Right lobe of liver (tissue), 4 donors: ENCODE measurements at regions not wholly inside any gene's neighbourhood (a gene's known extent, or its start where the extent isn't known, plus 50 kb on each side); places are given as distances from the start of the nearest gene placed in this dataset.

Source experiments
- POLR2A ChIP-seq: fragments of 450-650 bp; IDR thresholded peaks from one replicate; pipeline ENCODE4 v1.6.1; 2017; ENCODE audit warnings: antibody characterized with exemption, mild to moderate bottlenecking
- TF ChIP-seq, protein P1 (sequence below), 4 donors: fragments of 200-600 bp in 3 of 4; fragments of 450-650 bp in 1 of 4; IDR thresholded peaks; one replicate each; pipeline versions ENCODE4 v1.5.1 to v1.8.0; 2016 to 2022; ENCODE audit warnings: antibody characterized with exemption in 4 of 4, mild to moderate bottlenecking in 2 of 4
- donor health status: DM: no; HTN: no; CAD: no.
- donor health status: DM: no; HTN: no; CAD: no.
- donor health status: DM: no; HTN: yes; CAD: no.

- TF ChIP-seq, protein P1, sequence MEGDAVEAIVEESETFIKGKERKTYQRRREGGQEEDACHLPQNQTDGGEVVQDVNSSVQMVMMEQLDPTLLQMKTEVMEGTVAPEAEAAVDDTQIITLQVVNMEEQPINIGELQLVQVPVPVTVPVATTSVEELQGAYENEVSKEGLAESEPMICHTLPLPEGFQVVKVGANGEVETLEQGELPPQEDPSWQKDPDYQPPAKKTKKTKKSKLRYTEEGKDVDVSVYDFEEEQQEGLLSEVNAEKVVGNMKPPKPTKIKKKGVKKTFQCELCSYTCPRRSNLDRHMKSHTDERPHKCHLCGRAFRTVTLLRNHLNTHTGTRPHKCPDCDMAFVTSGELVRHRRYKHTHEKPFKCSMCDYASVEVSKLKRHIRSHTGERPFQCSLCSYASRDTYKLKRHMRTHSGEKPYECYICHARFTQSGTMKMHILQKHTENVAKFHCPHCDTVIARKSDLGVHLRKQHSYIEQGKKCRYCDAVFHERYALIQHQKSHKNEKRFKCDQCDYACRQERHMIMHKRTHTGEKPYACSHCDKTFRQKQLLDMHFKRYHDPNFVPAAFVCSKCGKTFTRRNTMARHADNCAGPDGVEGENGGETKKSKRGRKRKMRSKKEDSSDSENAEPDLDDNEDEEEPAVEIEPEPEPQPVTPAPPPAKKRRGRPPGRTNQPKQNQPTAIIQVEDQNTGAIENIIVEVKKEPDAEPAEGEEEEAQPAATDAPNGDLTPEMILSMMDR (IDR thresholded peaks at IDR 0.05) = no peak
- no peak for TF ChIP-seq POLR2A
Measured at GRCh38 chr18:26696786-26697185, 148.4 kb upstream of the KCTD1 start.
